OCI-LY3 (cell line): ENCODE measurements at regions not wholly inside any gene's neighbourhood (a gene's known extent, or its start where the extent isn't known, plus 50 kb on each side); places are given as distances from the start of the nearest gene placed in this dataset.
"Not testable (repeated sequence)": the region's sequence is repeated elsewhere in the genome, so short reads cannot be mapped to it uniquely, and the experiment has no call there.

ENCODE experiments used
- H2AFZ ChIP-seq: fragments of 200-600, 300-600 bp; shearing (Covaris generic); 2 replicates; pipeline ENCODE4 v1.6.0; 2014; ENCODE audit warnings: antibody characterized with exemption, low read depth, low read length
- H3K27ac ChIP-seq: fragments of 200-600, 300-600 bp; sonication (generic); 2 replicates; pipeline ENCODE4 v1.5.1; 2014; ENCODE audit warnings: mild to moderate bottlenecking, low read length, moderate library complexity, mixed read lengths
- H3K27me3 ChIP-seq: fragments of 200-600, 300-600 bp; sonication (generic); 2 replicates; pipeline ENCODE4 v1.6.1; 2014; ENCODE audit warnings: low read depth, low read length, mixed read lengths
- H3K36me3 ChIP-seq: fragments of 200-600, 300-600 bp; sonication (generic); replicated peaks from 2 replicates; pipeline ENCODE3; 2014; ENCODE audit warnings: low read depth, low read length, mixed read lengths
- H3K4me1 ChIP-seq: fragments of 300-600, 200-600 bp; sonication (generic); 2 replicates; pipeline ENCODE4 v1.6.1; 2014; ENCODE audit warnings: low read length, mixed read lengths
- H3K4me2 ChIP-seq: fragments of 200-600, 300-600 bp; sonication (generic); 2 replicates; pipeline ENCODE4 v1.6.1; 2014; ENCODE audit warnings: low read length, mixed read lengths
- H3K4me3 ChIP-seq: fragments of 300-600, 200-600 bp; sonication (generic); 2 replicates; pipeline ENCODE4 v1.5.1; 2014; ENCODE audit warnings: antibody characterized with exemption, mild to moderate bottlenecking, low read length, moderate library complexity
- H3K79me2 ChIP-seq: fragments of 300-600, 200-600 bp; shearing (Covaris generic); 2 replicates; pipeline ENCODE4 v1.6.1; 2014; ENCODE audit warnings: mild to moderate bottlenecking, low read length, mixed read lengths
- H3K9ac ChIP-seq: fragments of 300-600, 200-600 bp; shearing (Covaris generic); 2 replicates; pipeline ENCODE4 v1.6.0; 2014; ENCODE audit warnings: mild to moderate bottlenecking, low read length, moderate library complexity
- H3K9me3 ChIP-seq: fragments of 200-600, 300-600 bp; shearing (Covaris generic); 2 replicates; pipeline ENCODE4 v1.6.1; 2014; ENCODE audit warnings: low read length, mixed read lengths; ENCODE audit not compliant: insufficient read depth
- H4K20me1 ChIP-seq: fragments of 200-600, 300-600 bp; sonication (generic); 2 replicates; pipeline ENCODE4 v1.6.1; 2016; ENCODE audit warnings: low read length, mixed read lengths; ENCODE audit not compliant: insufficient read depth
- CTCF ChIP-seq: fragments of 200-600, 300-600 bp; sonication (generic); IDR thresholded peaks from 2 replicates; pipeline ENCODE4 v1.5.1; 2014; ENCODE audit warnings: antibody characterized with exemption, low read length, low read depth
- EZH2phosphoT487 ChIP-seq: fragments of 200-600 bp; shearing (Covaris generic); IDR thresholded peaks from 2 replicates; pipeline ENCODE4 v1.6.1; 2018; ENCODE audit warnings: antibody characterized with exemption, mixed run types, low read depth

DNA sequence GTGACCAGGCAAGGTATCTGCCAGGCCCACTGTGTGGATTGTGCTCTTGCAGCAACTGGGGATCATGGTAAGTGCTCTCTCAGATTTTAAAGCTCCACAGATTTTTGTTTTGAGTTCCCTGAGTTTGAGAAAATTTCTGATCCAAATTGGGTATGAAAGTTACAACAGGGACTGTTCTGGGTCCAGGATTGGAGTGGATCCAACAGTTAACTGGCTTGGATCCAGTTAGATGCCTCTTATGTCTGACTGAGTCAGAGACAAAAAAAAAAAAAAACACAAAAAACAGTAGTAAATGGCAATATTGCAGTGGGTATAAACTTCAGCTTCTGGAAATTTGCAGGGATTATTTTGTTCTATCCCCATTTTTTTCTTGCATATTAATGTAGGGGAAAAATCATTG, 598.8 kb downstream of the C12orf50 start:
- H3K36me3 ChIP-seq = peaks cover 3% of the 10 kb centered on the region
- H3K27me3 ChIP-seq = no peaks in the 10 kb centered on the region
- H3K9me3 ChIP-seq = peaks cover 14% of the 10 kb centered on the region; the same call in 1 of the 2 replicates
- no peak overlapping the region for H3K9ac ChIP-seq
- H3K4me3 ChIP-seq = no peak overlapping the region
- no peaks in the 10 kb centered on the region for H4K20me1 ChIP-seq
- no peak overlapping the region for H2AFZ ChIP-seq
- H3K27ac ChIP-seq = no peak overlapping the region
- H3K4me2 ChIP-seq = no peak overlapping the region
- no peaks in the 10 kb centered on the region for H3K4me1 ChIP-seq
- TF ChIP-seq CTCF (no peak), EZH2phosphoT487 (no peak)
- no peaks in the 10 kb centered on the region for H3K79me2 ChIP-seq

DNA sequence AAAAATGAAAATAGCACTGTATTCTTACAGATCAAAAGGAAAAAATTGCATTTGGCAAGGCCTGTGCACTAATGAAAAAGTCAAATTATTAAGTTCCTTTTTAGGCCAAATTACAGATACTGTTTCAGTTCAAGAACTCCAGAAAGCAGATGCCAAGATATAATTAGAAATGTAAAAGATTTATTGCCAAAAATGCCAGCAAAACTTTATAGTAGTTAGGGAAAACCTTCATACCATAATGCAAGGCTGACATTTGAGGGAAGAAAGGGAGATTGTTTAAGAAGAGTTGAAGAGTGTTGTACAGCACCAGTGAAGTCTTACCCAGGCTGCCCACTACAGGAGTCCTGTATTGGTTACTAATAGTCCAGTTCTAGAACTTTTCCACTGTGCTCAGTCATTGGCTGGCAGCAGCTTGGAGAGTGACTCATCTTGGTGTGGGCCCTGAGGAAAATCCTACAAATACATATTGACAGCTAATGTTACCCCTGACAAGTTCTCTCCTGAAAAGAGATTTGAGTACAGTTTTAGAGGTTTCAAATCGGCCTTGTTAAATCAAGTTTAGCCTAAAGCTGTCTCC, 600.4 kb downstream of the C12orf50 start:
- Histone ChIP-seq H4K20me1 (no peaks in the 10 kb centered on the region), H3K36me3 (peaks cover 3% of the 10 kb centered on the region), H3K4me3 (no peak overlapping the region), H3K27me3 (no peaks in the 10 kb centered on the region), H3K9me3 (peaks cover 14% of the 10 kb centered on the region; the same call in 1 of the 2 replicates), H3K79me2 (no peaks in the 10 kb centered on the region), H3K27ac (no peak overlapping the region), H3K4me1 (no peaks in the 10 kb centered on the region), H3K9ac (no peak overlapping the region), H3K4me2 (no peak overlapping the region), H2AFZ (no peak overlapping the region)
- no peak for TF ChIP-seq EZH2phosphoT487
- TF ChIP-seq CTCF = no peak

- H3K9ac ChIP-seq = no peak overlapping the region
- H2AFZ ChIP-seq = no peak overlapping the region
- H3K36me3 ChIP-seq = peaks cover 3% of the 10 kb centered on the region
- no peaks in the 10 kb centered on the region for H3K4me1 ChIP-seq
- peaks cover 14% of the 10 kb centered on the region; the same call in 1 of the 2 replicates for H3K9me3 ChIP-seq
- H3K4me3 ChIP-seq = no peak overlapping the region
- TF ChIP-seq EZH2phosphoT487 (no peak), CTCF (no peak)
- no peaks in the 10 kb centered on the region for H3K27me3 ChIP-seq
- no peaks in the 10 kb centered on the region for H3K79me2 ChIP-seq
- no peak overlapping the region for H3K4me2 ChIP-seq
- H4K20me1 ChIP-seq = no peaks in the 10 kb centered on the region
- H3K27ac ChIP-seq = no peak overlapping the region
Observed at GRCh38 chr12:87427770-87428169, 601.4 kb downstream of the C12orf50 start.

- Histone ChIP-seq H3K9me3 (peaks cover 14% of the 10 kb centered on the region; the same call in 1 of the 2 replicates), H3K4me2 (no peak overlapping the region), H3K4me1 (no peaks in the 10 kb centered on the region), H3K4me3 (no peak overlapping the region), H2AFZ (no peak overlapping the region), H3K36me3 (peaks cover 3% of the 10 kb centered on the region), H4K20me1 (no peaks in the 10 kb centered on the region), H3K9ac (no peak overlapping the region), H3K79me2 (no peaks in the 10 kb centered on the region), H3K27ac (no peak overlapping the region), H3K27me3 (no peaks in the 10 kb centered on the region)
- TF ChIP-seq CTCF = no peak
- TF ChIP-seq EZH2phosphoT487 = no peak
Observed at GRCh38 chr12:87425942-87426554, 603.2 kb downstream of the C12orf50 start.

GRCh38 chr12:87421233-87421632, 608.0 kb downstream of the C12orf50 start:
- not testable (repeated sequence) for H3K9me3 ChIP-seq, H3K4me2 ChIP-seq, H3K27ac ChIP-seq, H3K27me3 ChIP-seq, H3K9ac ChIP-seq, H3K4me3 ChIP-seq, H2AFZ ChIP-seq, H4K20me1 ChIP-seq, H3K4me1 ChIP-seq, H3K79me2 ChIP-seq, H3K36me3 ChIP-seq
